ENCODE measurements at regions not wholly inside any gene's neighbourhood (a gene's known extent, or its start where the extent isn't known, plus 50 kb on each side); places are given as distances from the start of the nearest gene placed in this dataset.

DNA sequence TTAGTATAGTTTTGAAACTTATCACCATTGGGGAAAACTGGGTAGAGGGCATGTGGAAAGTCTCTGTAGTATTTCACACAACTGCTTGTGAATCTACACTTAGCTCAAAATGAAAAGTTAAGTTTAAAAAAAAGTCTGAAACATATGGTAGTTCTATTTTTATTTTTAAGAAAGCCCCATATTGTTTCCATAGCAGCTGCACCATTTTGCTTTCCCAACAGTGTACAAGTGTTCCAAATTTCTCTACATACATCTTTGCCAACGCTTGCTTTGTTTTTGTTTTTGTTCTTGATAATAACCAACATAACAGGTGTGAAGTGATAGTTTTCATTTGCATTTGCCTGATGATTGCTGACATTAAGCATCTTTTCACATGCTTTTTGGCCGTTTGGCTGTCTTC is 445.2 kb downstream of the FAM181B start:
- TF ChIP-seq, protein P1, sequence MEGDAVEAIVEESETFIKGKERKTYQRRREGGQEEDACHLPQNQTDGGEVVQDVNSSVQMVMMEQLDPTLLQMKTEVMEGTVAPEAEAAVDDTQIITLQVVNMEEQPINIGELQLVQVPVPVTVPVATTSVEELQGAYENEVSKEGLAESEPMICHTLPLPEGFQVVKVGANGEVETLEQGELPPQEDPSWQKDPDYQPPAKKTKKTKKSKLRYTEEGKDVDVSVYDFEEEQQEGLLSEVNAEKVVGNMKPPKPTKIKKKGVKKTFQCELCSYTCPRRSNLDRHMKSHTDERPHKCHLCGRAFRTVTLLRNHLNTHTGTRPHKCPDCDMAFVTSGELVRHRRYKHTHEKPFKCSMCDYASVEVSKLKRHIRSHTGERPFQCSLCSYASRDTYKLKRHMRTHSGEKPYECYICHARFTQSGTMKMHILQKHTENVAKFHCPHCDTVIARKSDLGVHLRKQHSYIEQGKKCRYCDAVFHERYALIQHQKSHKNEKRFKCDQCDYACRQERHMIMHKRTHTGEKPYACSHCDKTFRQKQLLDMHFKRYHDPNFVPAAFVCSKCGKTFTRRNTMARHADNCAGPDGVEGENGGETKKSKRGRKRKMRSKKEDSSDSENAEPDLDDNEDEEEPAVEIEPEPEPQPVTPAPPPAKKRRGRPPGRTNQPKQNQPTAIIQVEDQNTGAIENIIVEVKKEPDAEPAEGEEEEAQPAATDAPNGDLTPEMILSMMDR (IDR thresholded peaks at IDR 0.05) = no peak

GRCh38 chr11:82270870-82271269 is 462.8 kb downstream of the FAM181B start:
- TF ChIP-seq, protein P1 (IDR thresholded peaks at IDR 0.05) = no peak

GRCh38 chr11:82268627-82269026 is 465.0 kb downstream of the FAM181B start:
- TF ChIP-seq, protein P1 (IDR thresholded peaks at IDR 0.05) = no peak

DNA sequence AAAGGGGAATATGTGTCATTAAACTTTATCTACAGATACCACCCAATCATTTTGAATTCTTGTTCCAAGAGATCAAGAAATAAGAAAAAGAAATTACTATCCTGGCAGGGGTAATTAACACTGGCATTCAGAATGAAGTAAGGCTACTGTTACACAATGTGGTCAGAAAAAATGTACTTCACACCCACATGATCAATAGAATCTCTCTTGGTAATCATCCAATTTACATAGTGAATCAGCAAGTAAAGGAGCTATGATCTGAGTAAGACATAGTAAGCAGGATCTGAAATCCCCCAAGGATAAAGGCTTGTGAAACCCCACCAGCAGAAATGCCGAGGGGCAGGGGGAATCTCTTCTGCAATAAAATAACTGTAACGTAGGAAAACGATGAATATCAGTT is 466.5 kb downstream of the FAM181B start:
- TF ChIP-seq, protein P1 (IDR thresholded peaks at IDR 0.05) = no peak

- TF ChIP-seq, protein P1 (IDR thresholded peaks at IDR 0.05) = no peak
Observed at GRCh38 chr11:82261367-82261766, 472.3 kb downstream of the FAM181B start.

DNA sequence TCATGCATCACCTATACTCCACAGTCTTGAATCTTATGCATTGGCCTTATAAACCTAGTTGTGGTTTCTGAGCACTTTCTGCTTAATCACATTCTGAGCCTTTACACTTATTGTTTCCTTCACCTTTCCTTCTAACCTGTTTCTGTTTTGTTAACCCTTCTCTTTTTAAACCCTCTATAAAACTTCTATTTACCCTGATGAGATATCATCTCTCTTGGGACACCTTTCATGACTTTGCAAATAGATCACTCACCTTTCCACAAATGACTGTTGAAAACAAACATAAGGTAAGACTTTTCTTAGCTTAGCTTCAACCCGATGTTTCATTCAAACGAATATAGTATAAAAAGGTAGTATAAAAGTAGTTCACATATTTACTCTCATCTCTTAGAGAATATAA is 483.6 kb downstream of the FAM181B start:
- TF ChIP-seq, protein P1 (IDR thresholded peaks at IDR 0.05) = no peak

DNA sequence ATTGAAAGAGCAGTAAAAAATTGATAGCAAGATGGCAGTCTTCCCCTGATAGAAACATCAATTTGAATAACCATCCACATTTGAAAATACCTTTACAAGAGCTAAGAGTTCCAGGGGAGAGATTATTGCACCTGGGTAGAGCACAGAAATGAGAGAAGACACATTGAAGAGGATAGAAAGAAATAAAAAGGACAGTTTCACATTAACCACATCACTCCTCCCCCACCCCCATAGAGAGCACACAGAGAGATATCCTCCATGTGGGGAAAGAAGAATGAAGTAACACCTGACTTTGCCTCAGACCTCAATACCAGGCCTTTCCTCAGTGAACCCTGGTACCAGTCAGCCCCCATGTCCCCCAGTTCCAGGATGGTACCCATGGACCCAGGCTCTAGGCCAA is 486.7 kb downstream of the FAM181B start:
- TF ChIP-seq, protein P1 (IDR thresholded peaks at IDR 0.05) = no peak

GRCh38 chr11:82239498-82239897 is 494.2 kb downstream of the FAM181B start:
- TF ChIP-seq, protein P1 (IDR thresholded peaks at IDR 0.05) = no peak
